IMR-90 (cell line): ENCODE measurements at regions not wholly inside any gene's neighbourhood (a gene's known extent, or its start where the extent isn't known, plus 50 kb on each side); places are given as distances from the start of the nearest gene placed in this dataset.

Source experiments
- ATAC-seq: fragments of 200-7000 bp; cut with Tn5 transposase; 2 replicates; pipeline ENCODE4 v1.9.1; 2020; ENCODE audit warnings: low read depth, mild to moderate bottlenecking, moderate library complexity
- BruUV-seq: library from RNA; stranded (reverse); fragments of 400-500 nt; replicated peaks from 2 replicates; lab custom pipeline; 2021; lab: Mats Ljungman, UMichigan
- CTCF ChIA-PET: fragments of 300-600 bp; formaldehyde crosslinking; extraction: SDS; loops from one replicate; lab custom pipeline; 2021; ENCODE audit warnings: antibody characterized with exemption; lab: Yijun Ruan, JAX
- POLR2A ChIA-PET: fragments of 300-600 bp; sonication (Branson Sonifier 250); formaldehyde crosslinking; loops from one replicate; lab custom pipeline; 2022; ENCODE audit warnings: antibody characterized with exemption; ENCODE audit not compliant: unreplicated experiment; lab: Charles Lee
- DNase-seq: peaks from one replicate; pipeline ENCODE4 v3.0.0; 2013
- H2AFZ ChIP-seq: replicated peaks from 2 replicates; pipeline ENCODE3; 2013; ENCODE audit warnings: low read length, mild to moderate bottlenecking; ENCODE audit not compliant: poor library complexity
- H2AK5ac ChIP-seq: 2 replicates; pipeline ENCODE4 v1.6.1; 2013; ENCODE audit warnings: low read depth, low read length, inconsistent platforms
- H2AK9ac ChIP-seq: replicated peaks from 2 replicates; pipeline ENCODE3; 2013; ENCODE audit warnings: mild to moderate bottlenecking, low read depth, low read length, moderate library complexity; ENCODE audit not compliant: poor library complexity
- H2BK120ac ChIP-seq: 2 replicates; pipeline ENCODE4 v1.6.1; 2013; ENCODE audit warnings: low read depth, low read length, inconsistent platforms
- H2BK15ac ChIP-seq: 3 replicates; pipeline ENCODE4 v1.6.1; 2013; ENCODE audit warnings: low read depth, low read length, inconsistent platforms
- H2BK20ac ChIP-seq: 2 replicates; pipeline ENCODE4 v1.6.1; 2013; ENCODE audit warnings: low read depth, mild to moderate bottlenecking, inconsistent platforms, low read length, moderate library complexity
- H2BK5ac ChIP-seq: 2 replicates; pipeline ENCODE4 v1.6.1; 2013; ENCODE audit warnings: mild to moderate bottlenecking, low read depth, low read length, inconsistent platforms; ENCODE audit not compliant: poor library complexity, severe bottlenecking
- H3K14ac ChIP-seq: replicated peaks from 2 replicates; pipeline ENCODE4 v1.6.1; 2013; ENCODE audit warnings: low read depth, low read length, inconsistent platforms
- H3K18ac ChIP-seq: 2 replicates; pipeline ENCODE4 v1.6.1; 2013; ENCODE audit warnings: low read depth, low read length, control low read depth
- H3K23ac ChIP-seq: 2 replicates; pipeline ENCODE4 v1.6.1; 2013; ENCODE audit warnings: low read depth, low read length, inconsistent platforms
- H3K27ac ChIP-seq: 2 replicates; pipeline ENCODE4 v1.5.1; 2013; ENCODE audit warnings: mild to moderate bottlenecking, control low read depth, low read length; ENCODE audit not compliant: insufficient read depth
- H3K27me3 ChIP-seq: 2 replicates; pipeline ENCODE4 v1.6.1; 2013; ENCODE audit warnings: low read length; ENCODE audit not compliant: control insufficient read depth, insufficient read depth
- H3K36me3 ChIP-seq: 2 replicates; pipeline ENCODE4 v1.6.1; 2013; ENCODE audit warnings: low read length, mixed read lengths; ENCODE audit not compliant: control insufficient read depth, insufficient read depth
- H3K4ac ChIP-seq: 2 replicates; pipeline ENCODE4 v1.6.1; 2013; ENCODE audit warnings: low read depth, low read length, inconsistent platforms
- H3K4me1 ChIP-seq: 2 replicates; pipeline ENCODE4 v1.6.1; 2013; ENCODE audit warnings: low read length, mixed read lengths; ENCODE audit not compliant: control insufficient read depth, insufficient read depth
- H3K4me2 ChIP-seq: 2 replicates; pipeline ENCODE4 v1.6.1; 2013; ENCODE audit warnings: low read depth, mild to moderate bottlenecking, control low read depth, low read length, moderate library complexity
- H3K4me3 ChIP-seq: 2 replicates; pipeline ENCODE4 v1.5.1; 2013; ENCODE audit warnings: low read depth, mild to moderate bottlenecking, control low read depth, low read length, moderate library complexity; ENCODE audit not compliant: insufficient read depth
- H3K56ac ChIP-seq: 2 replicates; pipeline ENCODE4 v1.6.1; 2013; ENCODE audit warnings: low read length, inconsistent platforms; ENCODE audit not compliant: insufficient read depth; ENCODE audit errors: extremely low read depth
- H3K79me1 ChIP-seq, 2 experiments: 2 replicates each; pipeline ENCODE4 v1.6.1; 2013; ENCODE audit warnings: low read length in 2 of 2, inconsistent platforms in 1 of 2, low read depth in 1 of 2
- H3K9ac ChIP-seq: 2 replicates; pipeline ENCODE4 v1.6.1; 2013; ENCODE audit warnings: low read depth, low read length, control low read depth
- H3K9me1 ChIP-seq: 2 replicates; pipeline ENCODE4 v1.6.1; 2013; ENCODE audit warnings: low read length, inconsistent platforms; ENCODE audit not compliant: insufficient read depth
- H3K9me3 ChIP-seq: 2 replicates; pipeline ENCODE4 v1.6.1; 2013; ENCODE audit warnings: low read length; ENCODE audit not compliant: control insufficient read depth, insufficient read depth
- H4K20me1 ChIP-seq: 2 replicates; pipeline ENCODE4 v1.6.1; 2013; ENCODE audit warnings: low read length, inconsistent platforms; ENCODE audit not compliant: insufficient read depth
- H4K5ac ChIP-seq: 2 replicates; pipeline ENCODE4 v1.6.1; 2013; ENCODE audit warnings: mild to moderate bottlenecking, low read depth, low read length, control low read depth
- H4K8ac ChIP-seq, 2 experiments: 2 replicates each; pipeline ENCODE4 v1.6.1; 2013; ENCODE audit warnings: low read depth in 2 of 2, low read length in 2 of 2, control low read depth in 1 of 2, inconsistent platforms in 1 of 2
- H4K91ac ChIP-seq: 2 replicates; pipeline ENCODE4 v1.6.1; 2013; ENCODE audit warnings: low read depth, low read length, inconsistent platforms; ENCODE audit not compliant: insufficient read depth
- BHLHE40 ChIP-seq: fragments of 150-350 bp; IDR thresholded peaks from 2 replicates; pipeline ENCODE4 v1.6.1; 2016; ENCODE audit warnings: mild to moderate bottlenecking, low read depth, low read length
- CEBPB ChIP-seq: IDR thresholded peaks from 2 replicates; pipeline ENCODE4 v1.6.1; 2012; ENCODE audit warnings: low read depth, low read length, improper control_type of control experiment
- CHD1 ChIP-seq: IDR thresholded peaks from 2 replicates; pipeline ENCODE4 v1.6.1; 2012; ENCODE audit warnings: low read depth, low read length, improper control_type of control experiment
- FOS ChIP-seq: fragments of 150-350 bp; IDR thresholded peaks from 2 replicates; pipeline ENCODE4 v1.6.1; 2016; ENCODE audit warnings: low read depth, low read length
- MAFK ChIP-seq: IDR thresholded peaks from 2 replicates; pipeline ENCODE4 v1.6.1; 2012; ENCODE audit warnings: low read depth, low read length, improper control_type of control experiment
- MAZ ChIP-seq: IDR thresholded peaks from 2 replicates; pipeline ENCODE4 v1.6.1; 2012; ENCODE audit warnings: low read depth, mild to moderate bottlenecking, low read length, improper control_type of control experiment, moderate library complexity, borderline replicate concordance
- MXI1 ChIP-seq: IDR thresholded peaks from 2 replicates; pipeline ENCODE4 v1.6.1; 2012; ENCODE audit warnings: low read depth, mild to moderate bottlenecking, low read length, moderate library complexity, borderline replicate concordance
- NFE2L2 ChIP-seq: fragments of 150-350 bp; IDR thresholded peaks from 2 replicates; pipeline ENCODE4 v1.6.1; 2016; ENCODE audit warnings: low read depth, mild to moderate bottlenecking, low read length
- POLR2A ChIP-seq: IDR thresholded peaks from 2 replicates; pipeline ENCODE4 v1.6.1; 2012; ENCODE audit warnings: mild to moderate bottlenecking, low read depth, low read length
- RAD21 ChIP-seq: IDR thresholded peaks from 2 replicates; pipeline ENCODE4 v1.6.1; 2012; ENCODE audit warnings: low read length, improper control_type of control experiment
- RCOR1 ChIP-seq: IDR thresholded peaks from 2 replicates; pipeline ENCODE4 v1.6.1; 2012; ENCODE audit warnings: mild to moderate bottlenecking, low read length, improper control_type of control experiment; ENCODE audit not compliant: insufficient replicate concordance
- RFX5 ChIP-seq: IDR thresholded peaks from 2 replicates; pipeline ENCODE4 v1.8.0; 2012; ENCODE audit warnings: low read depth, mild to moderate bottlenecking, low read length, moderate library complexity
- SMC3 ChIP-seq: fragments of 150-350 bp; IDR thresholded peaks from 2 replicates; pipeline ENCODE4 v1.6.1; 2016; ENCODE audit warnings: low read depth, mild to moderate bottlenecking, antibody characterized with exemption, low read length, moderate library complexity
- WGBS, 2 experiments: methylation state at CpG; one replicate each; pipeline versions ENCODE4 v1.1.5 to v1.1.7; 2013; ENCODE audit warnings: missing lambda C conversion rate in 2 of 2; ENCODE audit not compliant: insufficient read length in 1 of 2; ENCODE audit errors: extremely low coverage in 2 of 2; 5-methylcytosine and 5-hydroxymethylcytosine counted together
- dilution Hi-C: fragments of 300-500 bp; cut with HindIII; formaldehyde crosslinking; loops from one replicate; pipeline ENCODE4 v1.14.3; 2018; ENCODE audit warnings: low sequenced_read_pairs; ENCODE audit not compliant: unreplicated experiment
- in situ Hi-C: fragments of 300-500 bp; cut with MboI; formaldehyde crosslinking; loops from 3 replicates; pipeline ENCODE4 v1.14.3; 2019; ENCODE audit warnings: low sequenced_read_pairs, inconsistent platforms, mixed read lengths
- intact Hi-C: fragments of 100-400 bp; cut with micrococcal nuclease; formaldehyde crosslinking; loops from 2 replicates; pipeline ENCODE4 v1.10.0; 2022
- TF ChIP-seq, protein P1 (sequence below): conservative IDR thresholded peaks from 2 replicates; pipeline ENCODE4 v1.5.1; 2012; ENCODE audit warnings: mild to moderate bottlenecking, low read depth, low read length, improper control_type of control experiment
- TF ChIP-seq, protein P2 (sequence below): fragments of 150-350 bp; IDR thresholded peaks from 2 replicates; pipeline ENCODE4 v1.6.1; 2017; ENCODE audit warnings: mild to moderate bottlenecking, antibody characterized with exemption, low read length, low read depth
- TF ChIP-seq, protein P3 (sequence below): fragments of 150-350 bp; IDR thresholded peaks from 2 replicates; pipeline ENCODE4 v1.6.1; 2016; ENCODE audit warnings: low read depth, mild to moderate bottlenecking, low read length, moderate library complexity, borderline replicate concordance

DNA sequence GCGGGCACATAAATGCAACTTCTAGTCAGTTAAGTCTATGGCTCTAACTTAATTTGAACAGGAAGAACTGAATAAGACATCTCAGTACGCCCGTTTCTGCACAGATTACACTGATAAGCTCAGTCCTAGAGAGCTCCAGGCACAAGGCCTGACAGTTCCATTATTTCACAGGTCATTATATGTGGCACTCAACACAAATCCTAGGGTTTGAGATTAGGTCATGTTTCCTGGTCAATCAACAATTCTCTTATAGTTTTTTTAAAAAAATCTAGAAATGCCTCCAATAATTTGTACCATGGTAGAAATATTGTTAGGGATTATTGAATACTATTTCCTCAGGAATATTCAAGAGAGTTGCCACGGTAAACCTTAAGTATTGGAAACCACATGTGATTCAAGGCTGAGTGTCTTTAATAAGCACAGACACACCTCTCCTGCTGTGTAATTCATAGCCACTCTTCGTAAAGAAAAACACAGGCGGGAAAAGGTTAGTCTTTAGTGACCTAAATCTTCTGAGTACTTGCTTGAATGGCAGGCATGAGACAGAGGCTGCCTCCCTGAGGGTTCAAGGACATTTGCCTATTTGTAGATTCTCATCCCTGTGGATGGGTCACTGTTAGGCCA, 342.9 kb upstream of the ADGRL3 start:
- no peak overlapping the region for H2BK20ac ChIP-seq
- no peaks in the 10 kb centered on the region for H4K20me1 ChIP-seq
- DNase-seq (no peak), ATAC-seq (no peak)
- H3K9me3 ChIP-seq, result no peaks in the 10 kb centered on the region
- H3K27ac ChIP-seq, result no peak overlapping the region
- H3K4me2 ChIP-seq, result no peak overlapping the region
- no peaks in the 10 kb centered on the region for H3K9me1 ChIP-seq
- no peaks in the 10 kb centered on the region for H3K27me3 ChIP-seq
- H3K4me1 ChIP-seq, result no peaks in the 10 kb centered on the region
- no peak overlapping the region for H2BK120ac ChIP-seq
- CTCF ChIA-PET, result no interaction called here
- H2BK5ac ChIP-seq, result no peak overlapping the region
- no peak overlapping the region for H3K14ac ChIP-seq
- H3K4me3 ChIP-seq, result no peak overlapping the region
- H4K91ac ChIP-seq, result no peak overlapping the region
- no peaks in the 10 kb centered on the region for H3K36me3 ChIP-seq
- no TSS peak for BruUV-seq
- no peak overlapping the region for H4K8ac ChIP-seq
- TF ChIP-seq, protein P1, sequence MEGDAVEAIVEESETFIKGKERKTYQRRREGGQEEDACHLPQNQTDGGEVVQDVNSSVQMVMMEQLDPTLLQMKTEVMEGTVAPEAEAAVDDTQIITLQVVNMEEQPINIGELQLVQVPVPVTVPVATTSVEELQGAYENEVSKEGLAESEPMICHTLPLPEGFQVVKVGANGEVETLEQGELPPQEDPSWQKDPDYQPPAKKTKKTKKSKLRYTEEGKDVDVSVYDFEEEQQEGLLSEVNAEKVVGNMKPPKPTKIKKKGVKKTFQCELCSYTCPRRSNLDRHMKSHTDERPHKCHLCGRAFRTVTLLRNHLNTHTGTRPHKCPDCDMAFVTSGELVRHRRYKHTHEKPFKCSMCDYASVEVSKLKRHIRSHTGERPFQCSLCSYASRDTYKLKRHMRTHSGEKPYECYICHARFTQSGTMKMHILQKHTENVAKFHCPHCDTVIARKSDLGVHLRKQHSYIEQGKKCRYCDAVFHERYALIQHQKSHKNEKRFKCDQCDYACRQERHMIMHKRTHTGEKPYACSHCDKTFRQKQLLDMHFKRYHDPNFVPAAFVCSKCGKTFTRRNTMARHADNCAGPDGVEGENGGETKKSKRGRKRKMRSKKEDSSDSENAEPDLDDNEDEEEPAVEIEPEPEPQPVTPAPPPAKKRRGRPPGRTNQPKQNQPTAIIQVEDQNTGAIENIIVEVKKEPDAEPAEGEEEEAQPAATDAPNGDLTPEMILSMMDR, result no peak
- TF ChIP-seq CEBPB (no peak), RFX5 (no peak), NFE2L2 (no peak), MAFK (no peak), RCOR1 (no peak), CHD1 (no peak), POLR2A (no peak), RAD21 (no peak), SMC3 (no peak), BHLHE40 (no peak), FOS (no peak), MAZ (no peak), MXI1 (no peak)
- TF ChIP-seq, protein P2, sequence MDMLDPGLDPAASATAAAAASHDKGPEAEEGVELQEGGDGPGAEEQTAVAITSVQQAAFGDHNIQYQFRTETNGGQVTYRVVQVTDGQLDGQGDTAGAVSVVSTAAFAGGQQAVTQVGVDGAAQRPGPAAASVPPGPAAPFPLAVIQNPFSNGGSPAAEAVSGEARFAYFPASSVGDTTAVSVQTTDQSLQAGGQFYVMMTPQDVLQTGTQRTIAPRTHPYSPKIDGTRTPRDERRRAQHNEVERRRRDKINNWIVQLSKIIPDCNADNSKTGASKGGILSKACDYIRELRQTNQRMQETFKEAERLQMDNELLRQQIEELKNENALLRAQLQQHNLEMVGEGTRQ, result no peak
- TF ChIP-seq, protein P3, sequence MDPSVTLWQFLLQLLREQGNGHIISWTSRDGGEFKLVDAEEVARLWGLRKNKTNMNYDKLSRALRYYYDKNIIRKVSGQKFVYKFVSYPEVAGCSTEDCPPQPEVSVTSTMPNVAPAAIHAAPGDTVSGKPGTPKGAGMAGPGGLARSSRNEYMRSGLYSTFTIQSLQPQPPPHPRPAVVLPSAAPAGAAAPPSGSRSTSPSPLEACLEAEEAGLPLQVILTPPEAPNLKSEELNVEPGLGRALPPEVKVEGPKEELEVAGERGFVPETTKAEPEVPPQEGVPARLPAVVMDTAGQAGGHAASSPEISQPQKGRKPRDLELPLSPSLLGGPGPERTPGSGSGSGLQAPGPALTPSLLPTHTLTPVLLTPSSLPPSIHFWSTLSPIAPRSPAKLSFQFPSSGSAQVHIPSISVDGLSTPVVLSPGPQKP, result no peak
- in situ Hi-C loops, result no loop called here
- H2AK5ac ChIP-seq, result no peak overlapping the region
- H3K4ac ChIP-seq, result no peak overlapping the region
- intact Hi-C loops, result no loop called here
- H3K56ac ChIP-seq, result no peak overlapping the region
- no peak overlapping the region for H3K18ac ChIP-seq
- H2AK9ac ChIP-seq, result no peak overlapping the region
- H3K79me1 ChIP-seq, result no peaks in the 10 kb centered on the region
- WGBS, 2 experiments, result 67% methylated on average over 1 of the region's 6 CpGs; no CpG with 5 or more reads in 1 of the 2 experiments
- no peak overlapping the region for H2BK15ac ChIP-seq
- H3K23ac ChIP-seq, result no peak overlapping the region
- no peak overlapping the region for H2AFZ ChIP-seq
- dilution Hi-C loops, result no loop called here
- no peak overlapping the region for H4K5ac ChIP-seq
- H3K9ac ChIP-seq, result no peak overlapping the region
- POLR2A ChIA-PET, result no interaction called here
